GM12865 (cell line): ENCODE measurements at regions not wholly inside any gene's neighbourhood (a gene's known extent, or its start where the extent isn't known, plus 50 kb on each side); places are given as distances from the start of the nearest gene placed in this dataset.
"Not testable (repeated sequence)": the region's sequence is repeated elsewhere in the genome, so short reads cannot be mapped to it uniquely, and the experiment has no call there.

ENCODE experiments used
- DNase-seq: peaks from one replicate; pipeline ENCODE4 v3.0.0; 2010; ENCODE audit warnings: low read depth
- H3K4me3 ChIP-seq: 2 replicates; pipeline ENCODE4 v1.5.1; 2011; ENCODE audit warnings: mild to moderate bottlenecking, low read depth, low read length, control low read depth
- TF ChIP-seq, protein P1 (sequence below): IDR thresholded peaks from 2 replicates; pipeline ENCODE4 v1.5.1; 2011; ENCODE audit warnings: low read length, control low read depth, low read depth, inconsistent platforms; ENCODE audit not compliant: insufficient read depth; ENCODE audit errors: missing control alignments

DNA sequence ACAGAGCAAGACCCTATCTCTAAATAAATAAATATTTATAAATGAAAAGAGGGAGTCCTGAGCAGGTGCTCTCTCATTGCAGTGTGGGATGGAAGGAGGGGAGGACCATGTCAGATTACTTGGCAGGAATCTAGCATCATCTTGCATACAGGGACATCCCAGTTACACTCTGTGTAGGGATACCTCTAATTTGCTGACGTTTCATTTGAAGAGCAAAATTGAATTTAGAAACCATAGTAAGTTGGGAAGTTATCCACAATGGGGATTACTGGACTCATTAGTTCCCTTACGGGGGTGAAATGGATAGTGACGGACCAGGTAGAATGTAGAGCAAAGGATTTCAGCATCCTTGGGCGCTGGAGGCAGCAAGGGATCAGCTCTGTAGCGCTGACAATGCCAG, 52.1 kb downstream of the ARHGEF18 start:
- H3K4me3 ChIP-seq, result no peak overlapping the region
- no peak for DNase-seq
- TF ChIP-seq, protein P1, sequence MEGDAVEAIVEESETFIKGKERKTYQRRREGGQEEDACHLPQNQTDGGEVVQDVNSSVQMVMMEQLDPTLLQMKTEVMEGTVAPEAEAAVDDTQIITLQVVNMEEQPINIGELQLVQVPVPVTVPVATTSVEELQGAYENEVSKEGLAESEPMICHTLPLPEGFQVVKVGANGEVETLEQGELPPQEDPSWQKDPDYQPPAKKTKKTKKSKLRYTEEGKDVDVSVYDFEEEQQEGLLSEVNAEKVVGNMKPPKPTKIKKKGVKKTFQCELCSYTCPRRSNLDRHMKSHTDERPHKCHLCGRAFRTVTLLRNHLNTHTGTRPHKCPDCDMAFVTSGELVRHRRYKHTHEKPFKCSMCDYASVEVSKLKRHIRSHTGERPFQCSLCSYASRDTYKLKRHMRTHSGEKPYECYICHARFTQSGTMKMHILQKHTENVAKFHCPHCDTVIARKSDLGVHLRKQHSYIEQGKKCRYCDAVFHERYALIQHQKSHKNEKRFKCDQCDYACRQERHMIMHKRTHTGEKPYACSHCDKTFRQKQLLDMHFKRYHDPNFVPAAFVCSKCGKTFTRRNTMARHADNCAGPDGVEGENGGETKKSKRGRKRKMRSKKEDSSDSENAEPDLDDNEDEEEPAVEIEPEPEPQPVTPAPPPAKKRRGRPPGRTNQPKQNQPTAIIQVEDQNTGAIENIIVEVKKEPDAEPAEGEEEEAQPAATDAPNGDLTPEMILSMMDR, result no peak

DNA sequence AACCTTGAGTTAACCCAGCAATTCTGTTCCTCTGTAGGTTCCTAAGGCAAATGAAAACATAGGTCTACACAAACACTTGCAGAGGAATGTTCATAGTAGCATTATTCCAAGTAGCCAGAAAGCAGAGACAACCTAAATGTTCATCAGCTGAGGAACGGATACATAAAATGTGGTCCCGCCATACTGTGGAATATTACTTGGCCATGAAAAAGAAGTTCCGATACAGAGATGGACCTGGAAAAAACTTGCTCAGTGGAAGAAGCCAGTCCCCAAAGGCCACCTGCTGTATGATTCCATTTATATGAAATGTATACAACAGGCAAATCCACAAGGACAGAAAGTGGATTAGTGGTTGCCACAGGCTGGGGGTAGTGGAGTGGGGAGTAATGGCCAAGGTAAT, 53.0 kb downstream of the ARHGEF18 start:
- no peak overlapping the region for H3K4me3 ChIP-seq
- no peak for DNase-seq
- TF ChIP-seq, protein P1, result no peak

DNA sequence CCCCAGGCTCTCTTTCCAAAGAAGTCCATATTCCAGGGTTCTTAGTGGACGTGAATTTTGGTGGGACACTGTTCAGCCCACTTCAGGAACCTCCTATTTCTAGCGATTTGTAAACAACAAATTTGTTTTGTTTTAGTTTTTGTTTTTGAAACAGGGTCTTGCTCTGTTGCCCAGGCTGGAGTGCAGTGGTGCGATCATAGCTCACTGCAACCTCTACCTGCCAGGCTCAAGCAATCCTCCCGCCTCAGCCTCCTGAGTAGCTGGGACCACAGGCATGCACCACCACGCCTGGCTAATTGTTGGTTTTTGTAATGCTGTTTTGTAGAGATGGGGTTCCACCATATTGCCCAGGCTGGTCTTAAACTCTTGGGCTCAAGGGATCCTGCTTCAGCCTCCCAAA, 56.7 kb downstream of the ARHGEF18 start:
- not testable (repeated sequence) for DNase-seq, H3K4me3 ChIP-seq

- H3K4me3 ChIP-seq, result no peak overlapping the region
- TF ChIP-seq, protein P1, result no peak
- DNase-seq, result peak; percentile 61
Measured at GRCh38 chr19:7408251-7408650, 59.5 kb downstream of the ARHGEF18 start.

GRCh38 chr19:7410946-7411345, 62.2 kb downstream of the ARHGEF18 start:
- TF ChIP-seq, protein P1, result no peak
- H3K4me3 ChIP-seq, result no peak overlapping the region
- no peak for DNase-seq

GRCh38 chr19:7413629-7414028, 64.9 kb downstream of the ARHGEF18 start:
- H3K4me3 ChIP-seq, result no peak overlapping the region
- TF ChIP-seq, protein P1, result no peak
- no peak for DNase-seq

- no peak for DNase-seq
- H3K4me3 ChIP-seq, result no peak overlapping the region
- TF ChIP-seq, protein P1, result no peak
Measured at GRCh38 chr19:7415163-7415856, 66.6 kb downstream of the ARHGEF18 start.
